GM21786 (cell line): ENCODE measurements at regions not wholly inside any gene's neighbourhood (a gene's known extent, or its start where the extent isn't known, plus 50 kb on each side); places are given as distances from the start of the nearest gene placed in this dataset.

ENCODE experiments used
- ATAC-seq: cut with Tn5 transposase; IDR thresholded peaks from one replicate; pipeline ENCODE4 v1.9.1; 2021; ENCODE audit not compliant: unreplicated experiment

DNA sequence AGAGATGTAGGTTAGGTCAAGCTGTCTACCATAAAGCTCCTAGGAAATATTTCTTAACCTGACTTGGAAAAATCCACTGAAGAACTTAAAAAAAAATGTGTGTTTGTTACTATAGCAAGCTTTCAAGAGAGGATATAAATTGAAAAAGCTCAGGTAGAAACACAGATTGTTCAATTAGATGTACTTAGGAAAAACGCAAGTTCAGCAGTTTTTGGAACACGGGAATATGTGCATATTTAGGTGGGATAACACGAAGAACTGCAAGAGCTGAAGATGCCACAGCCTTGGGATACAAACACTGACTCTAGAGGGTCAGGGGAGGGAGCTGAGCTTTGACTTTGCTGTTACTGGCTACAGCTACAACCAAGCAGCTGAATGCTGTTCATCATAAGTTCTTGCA is 77.8 kb upstream of the FSHB start:
- no peak for ATAC-seq

DNA sequence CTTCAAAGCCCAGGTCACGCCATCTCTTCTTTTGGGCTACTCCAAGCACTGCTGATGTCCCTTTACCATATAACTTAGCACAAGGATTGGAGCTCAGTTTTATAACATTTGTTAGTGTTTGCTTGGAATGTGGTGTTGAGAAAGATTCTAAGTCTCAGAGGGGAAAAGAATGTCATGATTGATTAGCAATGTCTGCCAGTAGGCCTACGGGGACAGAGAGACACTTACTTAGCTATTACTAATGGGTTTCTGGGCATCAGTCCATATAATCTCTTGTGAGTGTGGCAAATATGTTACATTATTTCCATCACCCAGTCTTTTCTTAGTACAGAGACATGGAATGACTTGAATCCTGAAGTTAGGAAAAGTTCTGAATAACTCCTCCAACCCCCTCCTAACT is 75.4 kb upstream of the FSHB start:
- ATAC-seq = no peak

DNA sequence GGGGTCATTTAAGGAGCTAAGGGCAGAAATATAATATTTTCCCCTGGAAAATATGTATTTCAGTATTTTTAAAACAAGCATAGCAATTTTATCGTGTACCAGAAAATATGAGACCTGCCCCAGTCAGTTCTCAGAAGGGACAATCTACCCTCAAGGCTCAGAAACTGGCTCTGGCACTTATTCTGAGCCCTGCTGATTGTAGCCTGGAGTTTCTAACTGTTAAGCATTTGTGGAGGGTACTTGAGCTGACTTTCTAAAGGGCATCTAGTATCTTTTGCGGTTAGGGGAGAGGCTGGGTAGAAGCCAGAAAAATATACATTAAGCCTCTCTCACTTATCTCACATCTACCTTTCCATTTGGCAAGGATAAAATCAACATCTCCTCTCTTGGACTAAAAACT is 71.3 kb upstream of the FSHB start:
- ATAC-seq = no peak

DNA sequence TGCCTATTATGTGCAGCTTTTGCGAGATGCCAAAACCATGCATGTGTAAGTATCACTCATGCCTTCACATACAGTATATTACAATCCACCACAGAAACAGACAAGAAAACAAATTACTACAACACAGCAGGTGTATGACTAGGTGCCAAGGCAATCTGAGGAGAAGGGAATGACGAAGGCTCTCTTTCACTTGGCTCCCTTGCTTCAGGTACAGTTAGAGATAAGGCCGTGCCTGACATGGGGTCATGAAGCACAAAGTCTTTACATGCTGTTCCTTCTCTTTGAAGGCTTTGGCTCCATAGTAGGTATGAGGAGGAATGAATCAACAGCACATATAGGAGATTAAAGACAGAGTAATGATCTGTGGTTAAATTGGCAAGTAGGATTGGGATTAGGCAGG is 65.2 kb upstream of the FSHB start:
- ATAC-seq = no peak

DNA sequence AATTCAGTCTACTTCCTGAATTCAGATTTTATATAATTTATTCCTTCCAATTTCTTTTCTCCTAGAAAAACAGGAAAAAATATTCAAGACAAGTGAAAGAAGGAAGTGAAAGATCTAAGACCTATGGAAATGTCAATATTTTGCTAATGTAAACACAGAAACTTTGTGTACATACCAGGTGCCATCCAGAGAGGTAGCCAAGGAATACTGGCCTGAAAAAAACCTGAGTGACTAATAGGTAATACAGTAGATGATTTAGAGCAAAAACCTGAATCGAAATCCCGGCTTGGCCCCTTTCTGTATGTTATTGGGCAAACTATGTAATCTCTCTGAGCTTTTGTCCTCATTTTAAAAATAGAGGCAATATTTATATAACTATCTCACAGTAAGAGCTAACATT is 59.2 kb upstream of the FSHB start:
- ATAC-seq = no peak

DNA sequence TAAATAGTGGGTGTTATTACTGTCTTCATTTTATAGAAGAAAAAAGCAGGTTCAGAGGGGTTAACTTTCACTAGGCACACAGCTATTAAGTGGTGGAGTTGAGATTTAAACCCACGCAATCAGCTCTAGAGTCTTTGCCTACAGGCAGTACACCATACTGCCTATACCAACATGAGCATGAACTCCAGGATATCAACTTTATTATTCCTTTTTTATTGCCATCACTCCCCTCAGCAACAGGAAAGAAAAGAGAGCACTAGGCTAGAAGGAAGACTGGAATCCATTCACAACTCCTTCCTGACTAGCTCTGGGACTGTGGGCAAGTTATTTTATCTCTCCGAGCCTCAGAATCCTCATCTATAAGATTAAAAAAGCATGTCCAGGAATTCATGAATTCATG is 58.7 kb upstream of the FSHB start:
- no peak for ATAC-seq

DNA sequence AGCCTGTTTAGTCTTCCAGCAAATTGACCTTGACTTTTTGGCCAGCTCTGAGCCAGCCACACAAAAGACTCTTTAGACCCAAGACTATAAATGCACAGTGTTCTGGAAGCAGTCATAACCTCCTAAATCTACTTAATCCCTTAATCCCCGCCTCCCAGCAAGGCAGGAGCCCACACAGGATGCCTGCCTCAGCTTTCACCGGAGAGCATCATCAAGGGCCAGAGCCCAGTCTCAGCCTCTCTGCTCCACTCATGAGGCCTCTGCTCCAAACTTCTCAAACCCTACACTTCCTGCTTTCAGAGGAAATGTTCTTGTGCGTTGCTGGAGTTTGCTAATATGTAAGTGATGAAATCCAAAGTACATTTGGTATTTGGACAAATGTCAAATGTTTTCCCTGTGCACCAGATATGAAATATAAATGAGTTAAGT is 57.9 kb upstream of the FSHB start:
- ATAC-seq = no peak

DNA sequence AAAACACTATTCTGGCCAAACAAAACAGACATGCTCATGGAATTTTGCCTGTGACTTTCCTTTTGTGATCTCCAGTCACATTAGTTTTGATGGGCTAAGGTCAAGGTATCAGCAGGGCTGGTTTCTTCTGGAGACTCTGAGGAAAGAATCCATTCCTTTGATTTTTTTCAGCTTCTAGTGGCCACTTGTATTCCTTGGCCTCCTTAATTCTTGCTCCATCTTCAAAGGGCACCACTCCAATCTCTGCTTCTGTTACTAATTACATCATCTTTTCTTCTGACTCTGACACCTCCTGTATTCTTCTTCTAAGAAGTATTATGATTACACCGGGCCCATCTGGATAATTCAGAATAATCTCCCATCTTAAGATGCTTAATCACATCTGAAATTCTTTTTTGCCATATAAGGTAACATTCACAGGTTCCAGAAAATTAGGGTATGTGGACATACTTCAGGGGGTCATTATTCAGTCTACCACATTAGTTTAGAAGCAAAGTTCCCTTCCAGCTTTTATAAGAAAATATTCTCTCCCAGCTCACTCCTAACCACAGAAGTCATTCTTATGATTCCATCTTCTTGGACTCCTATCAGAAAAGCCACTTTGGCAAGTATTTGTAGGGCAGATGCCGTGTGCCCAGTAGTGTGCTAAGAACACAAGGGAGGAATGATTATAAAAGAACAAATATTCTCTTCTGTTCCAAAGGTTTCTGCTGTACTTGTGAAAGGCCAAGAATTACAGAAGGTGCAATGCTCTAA is 56.4 kb upstream of the FSHB start:
- ATAC-seq = no peak
